Endothelial cell of hepatic sinusoid (primary cell): ENCODE measurements at regions not wholly inside any gene's neighbourhood (a gene's known extent, or its start where the extent isn't known, plus 50 kb on each side); places are given as distances from the start of the nearest gene placed in this dataset.

Experiments
- in situ Hi-C: cut with HindIII; loops from 2 replicates; pipeline ENCODE4 v1.10.0; 2017; ENCODE audit warnings: low sequenced_read_pairs

DNA sequence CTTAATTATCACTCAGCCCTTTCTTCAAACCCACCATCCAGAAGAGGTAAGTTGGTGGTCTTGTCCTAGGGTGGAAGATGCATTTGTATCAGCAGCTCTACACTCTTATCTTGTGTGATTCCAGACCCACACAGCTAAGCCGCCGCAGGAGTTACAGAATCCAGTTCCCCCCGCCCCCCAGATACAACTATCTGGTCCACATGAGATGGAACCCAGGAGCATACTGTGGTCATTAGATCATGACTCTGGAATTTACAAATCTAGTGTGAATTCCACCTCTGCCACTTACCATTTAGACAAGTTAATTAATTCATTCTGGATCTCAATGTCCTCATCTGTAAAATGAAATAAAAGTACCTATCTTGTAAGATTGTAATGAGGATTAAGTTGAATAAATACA lies 486.4 kb downstream of the BCL11A start:
- in situ Hi-C loops, result no loop called here

DNA sequence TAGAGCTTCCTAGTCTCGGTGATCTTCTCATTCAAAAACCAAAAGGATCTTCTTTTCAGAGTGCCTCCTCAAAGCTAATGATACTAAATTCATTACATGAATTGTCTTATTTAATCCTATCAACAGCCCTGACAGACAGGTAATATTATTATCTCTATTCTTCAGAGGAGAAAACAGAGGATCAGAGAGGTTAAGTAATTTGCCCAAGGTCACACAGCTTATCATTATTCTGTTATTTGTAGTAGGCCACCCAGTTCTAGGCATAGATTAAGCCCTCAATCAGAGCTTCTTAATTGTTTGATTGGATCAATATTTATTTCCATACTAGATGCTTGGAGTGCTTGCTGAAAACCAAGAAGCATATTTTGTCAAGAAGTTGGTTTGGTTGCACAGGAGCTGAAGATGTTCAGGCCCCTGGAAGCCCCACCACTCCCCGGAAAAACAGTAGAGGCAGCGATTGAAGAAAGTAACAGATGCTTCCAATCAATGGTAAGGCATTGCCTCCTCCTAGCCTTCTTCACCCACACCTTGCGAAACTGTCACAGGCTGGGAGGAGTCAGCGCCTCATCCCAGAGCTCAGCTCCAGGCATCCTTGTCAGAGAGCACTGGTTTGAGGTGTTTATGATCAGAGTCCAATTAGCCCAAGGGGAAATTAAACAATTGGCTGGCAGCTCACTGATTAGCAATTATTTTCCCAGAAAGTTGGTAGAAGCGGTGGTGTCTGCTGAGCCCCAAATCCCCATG lies 487.2 kb downstream of the BCL11A start:
- in situ Hi-C loops, result no loop called here

DNA sequence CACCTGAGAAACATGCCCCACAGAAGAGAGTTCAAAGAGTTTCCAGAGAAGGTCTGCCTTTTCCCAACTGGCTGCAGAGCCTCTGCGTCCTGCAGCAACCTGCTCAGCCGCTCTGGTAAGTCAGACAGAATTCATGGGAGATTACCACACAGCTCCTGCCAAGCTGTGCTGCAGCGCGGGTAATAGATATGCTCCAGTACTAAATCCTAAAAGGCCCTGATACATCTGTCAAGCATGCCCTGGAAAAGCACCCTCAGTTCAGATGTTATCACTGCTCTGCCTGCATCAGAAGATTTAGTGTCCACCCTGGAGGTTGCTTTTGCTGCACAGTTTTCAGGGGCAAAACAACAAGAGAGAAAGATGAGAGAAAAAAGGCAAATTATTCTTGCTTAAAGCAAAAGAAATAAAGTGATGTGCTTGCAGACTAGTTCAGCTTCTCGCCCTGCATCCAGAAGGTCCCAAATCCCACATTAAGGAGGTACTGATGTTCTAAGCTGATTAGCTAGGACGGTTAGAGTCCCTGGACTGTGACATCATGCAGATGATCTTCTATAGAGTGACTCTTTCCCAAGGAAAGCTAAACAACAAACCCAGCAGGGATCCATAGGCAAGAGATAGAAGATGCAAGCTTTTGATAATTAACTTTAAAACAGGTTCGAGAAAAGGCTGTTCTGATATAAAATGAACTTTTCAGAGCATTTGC lies 488.6 kb downstream of the BCL11A start:
- in situ Hi-C loops, result no loop called here

DNA sequence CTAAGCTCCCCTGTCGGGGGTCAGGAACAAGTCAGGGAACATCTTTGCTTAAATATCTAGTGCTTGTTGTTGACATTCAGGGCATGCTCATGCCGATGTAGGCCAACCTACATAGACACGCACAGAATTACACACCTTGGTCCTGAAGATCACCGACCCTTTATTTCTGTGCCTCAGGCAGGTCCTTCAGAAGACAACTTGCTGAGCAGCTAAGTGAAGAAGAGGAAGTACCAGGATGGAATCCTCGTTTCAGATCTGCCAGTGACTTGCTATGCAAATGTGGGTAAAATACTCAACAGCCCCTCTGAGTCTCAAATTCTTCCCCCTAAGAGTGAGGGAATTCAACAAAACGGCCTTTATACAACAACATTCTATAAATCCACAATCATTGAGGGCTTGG lies 494.7 kb downstream of the BCL11A start:
- in situ Hi-C loops, result no loop called here

DNA sequence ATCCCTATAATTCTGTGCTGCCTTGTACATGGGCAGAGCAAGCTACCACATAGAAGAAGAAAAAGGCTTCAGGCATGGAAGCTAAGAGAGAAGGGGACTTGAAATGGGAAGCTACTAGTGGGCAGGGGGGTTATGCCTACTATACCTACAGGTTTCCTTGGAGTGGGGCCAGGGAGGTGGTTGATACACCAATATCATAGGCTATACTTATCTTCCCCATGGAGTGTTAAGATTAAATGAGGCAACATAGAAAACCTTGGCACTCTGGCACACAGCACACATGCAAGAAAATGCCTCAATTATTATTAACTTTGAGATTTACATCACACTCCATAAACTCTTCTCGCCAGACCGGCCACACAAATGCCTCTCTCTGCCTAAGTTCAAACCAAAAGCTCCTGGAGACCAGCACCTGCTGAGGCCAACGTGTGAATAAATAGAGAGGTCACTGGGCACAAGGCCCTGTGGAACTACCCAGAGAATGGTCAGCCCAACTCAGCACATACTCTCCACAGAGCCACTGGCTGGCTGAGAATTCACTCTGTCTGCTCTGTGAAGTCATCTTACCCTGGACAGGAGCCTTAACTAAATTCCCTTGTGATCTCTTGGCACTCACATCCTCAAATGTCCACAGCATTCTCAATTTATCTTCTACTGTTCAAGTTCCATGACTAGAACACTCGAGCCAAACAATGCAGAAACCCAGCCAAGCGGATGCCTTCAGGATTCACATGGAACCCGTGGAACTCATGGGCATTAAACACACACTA lies 498.7 kb downstream of the BCL11A start:
- in situ Hi-C loops, result no loop called here

DNA sequence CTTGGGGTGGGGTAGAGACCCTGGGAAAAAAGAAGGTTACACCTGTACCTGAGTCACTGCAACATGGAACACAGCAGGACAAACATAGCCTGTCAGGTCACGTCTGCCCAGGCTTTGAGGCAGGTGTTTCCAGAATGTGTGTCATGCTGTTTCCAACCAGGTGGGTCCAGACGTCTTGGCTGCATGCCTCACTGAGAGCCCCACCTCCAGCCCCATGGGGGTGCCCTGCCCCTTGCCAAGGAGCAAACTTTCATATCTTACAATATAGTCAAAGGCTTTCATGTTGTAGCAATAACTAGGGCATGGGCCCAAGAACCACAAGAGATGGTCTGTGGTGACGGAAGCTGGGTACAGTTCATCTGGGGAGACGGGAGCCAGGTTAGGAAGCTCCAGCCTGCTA lies 499.7 kb downstream of the BCL11A start:
- in situ Hi-C loops, result no loop called here

DNA sequence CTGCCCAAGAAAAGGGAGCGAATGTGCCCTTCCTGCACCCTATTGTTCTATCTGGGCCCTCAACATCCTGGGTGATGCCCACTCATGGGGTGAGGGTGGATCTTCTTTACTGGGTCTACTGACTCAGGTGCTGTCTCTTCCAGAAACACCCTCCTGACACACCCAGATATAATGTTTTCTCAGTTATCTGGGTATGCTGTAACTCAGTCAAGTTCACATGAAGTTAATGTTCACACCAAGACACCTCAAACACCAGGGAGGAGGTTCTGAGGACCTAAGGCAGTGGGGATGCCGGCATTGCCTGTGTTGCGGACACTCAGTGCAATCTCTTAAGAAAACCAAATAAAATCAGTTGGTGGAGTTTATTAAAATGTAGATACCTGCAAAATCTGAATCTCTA lies 500.9 kb downstream of the BCL11A start:
- in situ Hi-C loops, result no loop called here

DNA sequence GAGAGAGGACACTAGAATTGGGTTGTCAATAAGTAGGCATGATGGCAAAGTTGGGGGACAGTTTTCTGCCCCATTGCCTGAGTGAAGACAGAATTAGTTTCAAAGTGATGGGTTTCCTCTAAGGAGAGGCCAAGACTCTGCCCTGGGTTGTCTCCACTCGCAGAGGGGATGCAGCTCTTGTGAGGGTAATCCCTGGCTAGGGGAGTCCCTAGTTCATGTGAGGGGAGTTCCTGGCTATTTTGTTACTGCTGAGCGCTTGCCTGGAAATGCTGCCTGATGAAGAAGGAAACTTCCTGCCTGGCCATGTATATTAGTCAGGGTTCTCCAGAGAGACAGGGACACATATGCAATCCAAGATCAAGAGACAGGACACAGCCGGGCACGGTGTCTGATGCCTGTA lies 501.5 kb downstream of the BCL11A start:
- in situ Hi-C loops, result no loop called here

DNA sequence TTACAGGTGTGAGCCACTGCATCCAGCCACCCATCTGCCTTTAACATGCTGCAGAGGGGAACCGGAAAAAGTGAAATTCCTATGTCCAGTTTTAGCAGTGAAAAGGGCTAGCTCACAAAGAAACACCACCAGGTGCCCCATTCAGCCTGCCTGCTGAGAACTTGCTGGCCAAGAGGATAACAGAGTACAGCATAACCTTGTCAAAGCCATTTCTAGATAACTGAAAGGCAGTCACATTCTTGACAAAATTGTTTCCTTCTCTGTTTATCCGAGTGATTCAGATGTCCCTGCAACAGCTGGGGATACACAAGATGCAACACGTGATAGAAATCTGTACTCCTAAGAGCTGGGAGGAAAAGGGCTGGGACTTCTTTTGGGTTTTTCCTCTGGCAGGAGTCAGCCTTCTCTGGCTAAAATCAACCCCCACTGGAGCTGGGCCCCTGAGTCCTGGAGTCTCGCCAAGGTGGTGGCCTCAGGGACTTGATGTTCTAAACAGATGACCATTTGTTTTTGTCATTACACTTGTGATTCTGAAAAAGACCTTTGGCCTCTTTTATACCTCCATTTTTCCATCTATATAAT lies 505.4 kb downstream of the BCL11A start:
- in situ Hi-C loops, result no loop called here

DNA sequence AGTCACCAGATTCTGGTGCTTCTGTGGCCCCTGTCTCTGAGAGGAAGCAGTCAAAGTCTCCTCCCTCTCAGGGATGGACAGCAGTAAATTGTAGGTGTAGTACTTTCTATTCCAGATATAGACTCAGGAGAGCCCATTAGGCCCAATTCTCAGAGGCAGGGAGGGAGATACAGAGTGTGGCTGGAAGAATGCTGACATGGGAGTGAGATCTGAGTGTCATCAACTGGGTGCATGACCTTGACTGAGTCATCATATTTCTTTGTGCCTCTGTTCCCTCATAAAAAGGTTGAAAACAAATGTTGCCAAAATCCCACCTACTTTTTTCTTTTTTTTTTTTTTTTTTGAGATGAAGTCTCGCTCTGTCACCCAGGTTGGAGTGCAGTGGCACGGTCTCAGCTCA lies 506.1 kb downstream of the BCL11A start:
- in situ Hi-C loops, result no loop called here

DNA sequence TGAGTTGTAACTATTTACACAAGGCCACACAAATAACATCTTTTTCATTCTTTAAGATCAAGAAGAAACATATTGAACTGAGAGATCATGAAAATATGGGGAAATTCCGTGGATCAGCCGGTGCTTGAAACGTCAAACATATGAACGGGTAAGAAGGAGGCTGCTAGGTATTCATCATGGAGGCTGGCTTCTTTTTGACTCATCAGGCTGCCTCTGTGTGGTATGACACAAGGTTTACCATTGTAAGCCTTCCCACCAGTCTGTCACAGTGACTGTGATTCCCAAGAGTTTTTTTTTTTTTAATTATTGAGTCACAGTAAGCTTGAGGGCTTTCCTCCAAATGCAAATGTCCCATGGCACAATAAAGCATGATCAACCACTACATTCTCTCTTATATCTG lies 506.9 kb downstream of the BCL11A start:
- in situ Hi-C loops, result no loop called here

DNA sequence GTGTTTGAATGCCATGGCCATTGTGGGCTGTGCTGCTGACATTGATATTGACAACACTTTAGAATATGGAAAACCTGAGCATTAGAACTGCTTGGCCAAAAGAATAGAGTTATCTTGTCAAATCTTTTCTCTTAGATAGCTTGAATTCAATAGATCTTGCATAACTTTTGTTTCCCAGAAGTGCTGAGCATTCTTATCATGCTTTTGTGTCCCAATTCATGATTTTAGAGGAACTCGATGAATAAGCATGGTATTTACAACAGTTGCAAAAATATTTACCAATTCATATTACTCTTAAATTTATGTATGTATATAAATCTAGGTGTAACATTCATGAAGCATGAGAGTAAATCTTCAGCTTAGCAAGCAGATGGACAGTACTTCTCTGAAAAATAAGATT lies 508.0 kb downstream of the BCL11A start:
- in situ Hi-C loops, result no loop called here

DNA sequence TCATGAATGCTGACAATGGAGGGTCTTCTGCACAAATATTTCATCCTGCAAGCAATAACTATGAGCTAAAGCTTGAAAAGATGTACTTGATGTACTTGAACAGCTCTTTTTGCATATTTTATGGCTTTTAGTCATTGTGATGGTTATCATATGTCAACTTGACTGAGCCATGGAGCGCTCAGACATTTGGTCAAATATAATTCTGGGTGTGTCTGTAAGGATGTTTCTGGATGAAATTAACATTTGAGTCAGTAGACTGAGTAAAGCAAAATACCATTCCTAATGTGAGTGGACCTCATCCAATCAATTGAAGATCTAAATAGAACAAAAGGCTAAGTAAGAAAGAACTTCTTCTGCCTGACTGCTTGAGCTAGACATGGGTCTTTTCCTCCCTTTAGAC lies 509.0 kb downstream of the BCL11A start:
- in situ Hi-C loops, result no loop called here

DNA sequence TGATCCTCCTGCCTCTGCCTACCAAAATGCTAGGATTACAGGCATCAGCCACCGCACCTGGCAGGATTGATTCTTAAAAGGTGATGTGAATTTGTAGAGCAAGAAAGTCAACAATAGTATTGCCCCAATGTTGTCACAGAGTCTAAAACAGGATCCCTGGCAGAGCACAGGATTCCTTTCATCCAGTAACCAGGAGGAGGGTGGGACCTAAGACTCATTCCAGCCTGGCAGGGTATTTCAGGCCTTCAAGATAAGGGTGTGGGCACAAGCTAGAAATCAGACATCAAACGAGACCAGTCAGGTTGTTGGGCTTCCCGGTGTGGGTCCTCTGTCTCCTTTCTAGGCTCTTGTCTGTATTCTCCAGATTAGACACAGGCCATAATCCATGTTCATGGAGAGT lies 511.4 kb downstream of the BCL11A start:
- in situ Hi-C loops, result no loop called here

DNA sequence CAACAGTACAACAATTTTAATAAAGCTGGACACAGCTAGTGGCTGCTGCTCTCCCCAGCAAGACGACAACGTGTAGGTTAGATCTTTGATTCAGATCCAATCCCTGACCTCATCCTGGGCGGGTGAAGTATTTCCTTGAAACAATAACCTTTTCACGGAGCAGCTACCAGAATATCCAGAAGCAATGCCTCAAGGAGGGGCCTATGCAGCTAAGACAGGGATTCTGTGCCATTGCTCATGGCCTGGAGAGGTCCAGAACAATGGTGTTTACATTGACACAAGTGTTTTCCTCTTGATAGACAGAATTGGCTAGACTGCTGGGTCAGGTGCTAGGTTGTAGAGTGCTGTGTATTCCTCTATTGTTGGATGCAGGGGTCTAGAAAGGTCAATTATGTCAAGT lies 520.1 kb downstream of the BCL11A start:
- in situ Hi-C loops, result no loop called here

DNA sequence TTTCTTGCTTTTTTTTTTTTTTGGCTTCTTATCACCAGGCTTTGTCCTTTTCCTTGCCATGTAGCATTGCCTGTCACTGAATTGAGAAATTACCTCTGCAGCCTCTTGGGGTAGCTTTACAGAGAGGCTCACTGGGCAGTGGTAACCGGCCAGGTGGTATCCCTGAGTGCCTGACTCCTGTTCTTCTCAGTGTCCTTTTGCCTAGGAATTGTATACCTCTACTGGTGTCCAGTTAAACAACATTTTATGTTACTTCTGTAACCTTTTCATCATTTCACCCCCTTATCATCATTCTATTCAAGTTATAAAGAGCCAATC lies 523.9 kb downstream of the BCL11A start:
- in situ Hi-C loops, result no loop called here

DNA sequence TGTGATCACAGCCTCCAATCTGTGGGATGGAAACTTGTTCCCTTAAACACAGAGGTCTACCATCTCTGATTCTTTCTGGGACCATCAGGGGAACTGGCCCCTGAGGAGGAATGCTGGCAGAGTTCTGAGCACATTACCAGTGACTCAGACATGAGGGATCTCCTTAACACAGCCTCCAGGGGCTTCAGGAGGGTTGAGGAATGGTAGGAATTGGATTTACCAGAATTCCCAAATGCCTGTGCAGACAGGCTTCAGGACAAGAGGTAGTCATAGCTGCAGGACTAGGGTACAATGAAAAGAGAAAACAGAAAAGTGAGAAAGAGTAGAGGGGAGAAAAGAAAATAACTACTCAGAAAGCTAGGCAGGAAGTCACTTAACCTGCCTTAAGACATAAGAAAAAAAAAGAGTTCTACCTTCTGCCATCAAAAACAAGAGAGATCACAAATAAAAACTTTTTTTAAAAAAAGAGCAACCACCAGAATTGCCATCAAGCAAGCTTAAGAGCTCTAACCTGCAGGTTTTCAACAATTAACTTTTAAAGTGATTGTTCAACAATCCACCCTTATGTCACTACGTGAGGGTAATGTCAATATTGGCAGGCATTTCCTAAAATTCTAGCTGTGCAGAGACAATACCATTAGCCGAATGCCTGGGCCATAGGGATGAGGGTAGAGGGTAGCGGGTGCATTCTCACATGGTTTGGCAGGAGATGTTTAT lies 524.4 kb downstream of the BCL11A start:
- in situ Hi-C loops, result no loop called here

DNA sequence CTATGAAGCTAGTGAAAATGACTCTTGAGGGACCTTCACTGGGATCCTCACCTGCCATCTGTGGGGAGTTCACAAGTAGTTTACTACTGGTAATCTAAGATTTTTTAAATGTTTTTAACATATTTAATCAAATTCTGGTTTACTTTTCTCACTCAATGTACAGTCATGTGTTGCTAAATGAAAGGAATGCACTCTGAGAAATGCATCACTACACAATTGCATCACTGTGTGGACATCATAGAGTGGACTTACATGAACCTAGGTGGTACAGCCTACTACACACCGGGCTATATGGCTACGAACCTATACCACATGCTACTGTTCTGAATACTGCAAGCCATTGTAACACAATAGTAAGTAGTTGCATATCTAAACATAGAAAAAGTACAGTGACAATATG lies 528.0 kb downstream of the BCL11A start:
- in situ Hi-C loops, result no loop called here

DNA sequence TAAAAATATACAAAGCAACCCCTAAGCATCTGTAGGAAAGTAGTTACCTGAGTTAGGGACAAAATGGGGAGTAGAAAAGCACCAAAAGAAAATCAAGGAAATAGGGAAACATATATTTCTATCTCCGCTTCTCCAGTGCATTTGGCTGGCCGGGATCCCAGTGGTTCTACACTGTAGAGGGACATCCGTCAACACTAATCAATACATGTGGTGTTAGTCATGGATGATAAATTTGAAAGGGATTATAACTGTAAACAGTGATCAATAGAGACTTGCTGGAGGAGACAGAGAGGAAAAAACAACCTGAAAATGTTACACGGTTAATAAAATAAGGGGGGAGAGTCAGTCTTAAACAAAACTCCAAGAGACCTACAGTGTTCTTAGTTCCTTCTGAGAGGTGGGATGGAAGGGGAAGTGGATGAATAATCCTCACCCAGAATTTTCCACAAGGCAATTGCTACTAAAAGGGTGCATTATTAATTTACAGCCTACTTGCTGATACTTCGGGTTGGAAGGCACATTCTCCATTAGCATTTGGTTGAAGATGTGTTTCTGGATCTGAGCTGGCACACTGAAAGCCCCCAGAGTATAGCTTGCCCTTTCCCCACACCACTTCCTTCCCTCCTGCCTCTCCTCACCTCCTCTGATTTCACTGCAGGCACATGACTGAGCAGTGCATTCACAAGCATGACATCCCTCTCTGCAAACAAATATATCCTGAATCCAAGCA lies 530.0 kb downstream of the BCL11A start:
- in situ Hi-C loops, result no loop called here

DNA sequence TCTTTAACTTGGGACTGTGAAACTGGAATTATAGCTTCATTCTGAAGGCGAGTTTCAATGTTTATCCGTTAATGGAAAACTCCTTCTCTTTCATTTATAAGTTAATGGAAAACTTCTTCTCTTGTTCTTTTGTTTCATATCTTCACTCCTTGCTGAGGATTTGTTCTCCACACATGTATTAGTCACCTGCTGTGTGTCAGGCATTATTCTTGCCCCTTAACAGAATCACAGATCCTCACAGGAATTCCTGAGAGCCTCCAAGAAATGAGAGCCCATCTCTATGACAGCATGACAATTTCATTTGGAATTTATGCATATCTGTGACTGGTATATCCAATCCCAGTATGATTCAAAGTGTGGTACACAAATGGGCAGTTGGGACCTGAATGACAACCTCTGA lies 545.8 kb downstream of the BCL11A start:
- in situ Hi-C loops, result no loop called here

DNA sequence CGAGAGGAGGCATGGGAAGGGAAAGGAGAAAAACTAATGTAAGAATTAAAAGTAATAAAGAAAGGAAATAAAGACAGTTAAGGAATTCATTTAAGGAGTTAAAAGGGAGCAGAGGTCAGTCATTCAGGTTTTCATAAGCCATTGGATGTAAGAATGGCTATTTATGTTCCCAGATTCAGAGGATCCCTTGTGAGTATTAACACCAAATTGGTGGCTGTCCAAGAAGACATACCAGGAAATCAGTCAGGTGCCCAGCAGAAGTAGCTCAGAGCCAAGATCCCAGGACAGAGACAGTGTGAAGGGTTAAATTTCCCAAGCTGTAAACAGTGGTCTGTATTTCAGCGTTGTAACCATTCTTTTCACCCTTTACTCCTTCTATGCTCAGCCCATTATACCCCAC lies 550.4 kb downstream of the BCL11A start:
- in situ Hi-C loops, result no loop called here
